CD4-positive, alpha-beta T cell (primary cell): ENCODE measurements at regions not wholly inside any gene's neighbourhood (a gene's known extent, or its start where the extent isn't known, plus 50 kb on each side); places are given as distances from the start of the nearest gene placed in this dataset.

Source experiments
- ATAC-seq: fragments of 200-7000 bp; cut with Tn5 transposase; one replicate; pipeline ENCODE4 v1.10.0; 2022; ENCODE audit warnings: mild to moderate bottlenecking; ENCODE audit not compliant: poor library complexity
- CTCF ChIA-PET: fragments of 350-600 bp; sonication (Branson Sonifier 250); formaldehyde crosslinking; loops from one replicate; lab custom pipeline; 2021; ENCODE audit warnings: antibody characterized with exemption, inconsistent platforms; lab: Charles Lee
- POLR2A ChIA-PET: fragments of 350-600 bp; sonication (Branson Sonifier 250); formaldehyde crosslinking; loops from one replicate; lab custom pipeline; 2021; ENCODE audit warnings: antibody characterized with exemption, inconsistent platforms; lab: Charles Lee
- DNase-seq, 14 experiments: peaks; one replicate each; pipeline ENCODE4 v3.0.0-alpha.2; 2013 to 2020; ENCODE audit warnings: mixed read lengths in 2 of 14
- H3K27ac ChIP-seq, 2 donors: one replicate each; pipeline versions ENCODE4 v1.5.1 to v1.7.0; 2013; ENCODE audit warnings: low read length in 2 of 2, low read depth in 1 of 2, mild to moderate bottlenecking in 1 of 2
- H3K27me3 ChIP-seq, 2 experiments: 1 replicate in 1 of 2; 2 replicates in 1 of 2; pipeline versions ENCODE4 v1.6.1 to v1.7.0; 2013; ENCODE audit warnings: low read length in 2 of 2, control low read depth in 1 of 2, mild to moderate bottlenecking in 1 of 2, moderate library complexity in 1 of 2; ENCODE audit not compliant: insufficient read depth in 2 of 2, control insufficient read depth in 1 of 2
- H3K36me3 ChIP-seq: one replicate; pipeline ENCODE4 v1.6.1; 2013; ENCODE audit warnings: low read length, control low read depth; ENCODE audit not compliant: insufficient read depth
- H3K4me1 ChIP-seq: one replicate; pipeline ENCODE4 v1.6.1; 2013; ENCODE audit warnings: low read length, control low read depth; ENCODE audit not compliant: insufficient read depth
- H3K4me3 ChIP-seq: one replicate; pipeline ENCODE4 v1.5.1; 2013; ENCODE audit warnings: mild to moderate bottlenecking, low read length, moderate library complexity
- H3K9me3 ChIP-seq, 2 experiments: 1 replicate in 1 of 2; 2 replicates in 1 of 2; pipeline versions ENCODE4 v1.6.1 to v1.7.0; 2013; ENCODE audit warnings: low read length in 2 of 2, mild to moderate bottlenecking in 2 of 2, control low read depth in 1 of 2, moderate library complexity in 1 of 2; ENCODE audit not compliant: control insufficient read depth in 1 of 2, insufficient read depth in 1 of 2
- H3K27ac Mint-ChIP-seq: one replicate; pipeline ENCODE4 v1.8.0; 2020; ENCODE audit warnings: mixed read lengths
- H3K27me3 Mint-ChIP-seq: one replicate; pipeline ENCODE4 v1.8.0; 2021; ENCODE audit warnings: mixed read lengths
- H3K36me3 Mint-ChIP-seq: one replicate; pipeline ENCODE4 v1.8.0; 2021; ENCODE audit warnings: low read depth, mixed read lengths
- H3K4me1 Mint-ChIP-seq: one replicate; pipeline ENCODE4 v1.8.0; 2021; ENCODE audit warnings: low read depth, mixed read lengths
- H3K4me3 Mint-ChIP-seq: one replicate; pipeline ENCODE4 v1.8.0; 2020; ENCODE audit warnings: mild to moderate bottlenecking, mixed read lengths
- H3K9me3 Mint-ChIP-seq: one replicate; pipeline ENCODE4 v1.8.0; 2020; ENCODE audit warnings: mixed read lengths
- CTCF ChIP-seq: fragments of 200-600 bp; IDR thresholded peaks from one replicate; pipeline ENCODE4 v1.8.0; 2022; ENCODE audit warnings: antibody characterized with exemption, mild to moderate bottlenecking
- intact Hi-C, 2 experiments: fragments of 100-400 bp; cut with DNase I in 1 of 2; cut with micrococcal nuclease in 1 of 2; formaldehyde crosslinking; loops; one replicate each; pipeline versions ENCODE4 v1.15.1 to v1.9.0; 2023 to 2025; cut with DNase I, micrococcal nuclease

- H3K36me3 ChIP-seq: no peaks in the 10 kb centered on the region
- Mint-ChIP-seq H3K27ac (no peak overlapping the region), H3K4me3 (no peak overlapping the region), H3K4me1 (peaks cover 5% of the 10 kb centered on the region), H3K36me3 (no peaks in the 10 kb centered on the region), H3K27me3 (peaks cover 39% of the 10 kb centered on the region), H3K9me3 (no peaks in the 10 kb centered on the region)
- DNase-seq (no peak), ATAC-seq (no peak)
- POLR2A ChIA-PET: interaction anchor here (0.8 kb wide), 1 partner anchor 417 kb away, joined by 4 read pairs; no protein-coding TSS in a partner anchor
- H3K9me3 ChIP-seq: no peaks in the 10 kb centered on the region
- no peaks in the 10 kb centered on the region for H3K27me3 ChIP-seq
- intact Hi-C loops: loop anchor here (1.0 to 5.0 kb wide), 2 partner anchors 411 to 515 kb away; no protein-coding TSS in a partner anchor
- TF ChIP-seq CTCF: no peak
- no peaks in the 10 kb centered on the region for H3K4me1 ChIP-seq
- no peak overlapping the region for H3K4me3 ChIP-seq
- no peak overlapping the region for H3K27ac ChIP-seq
- CTCF ChIA-PET: interaction anchor here (1.1 to 1.6 kb wide), 5 partner anchors 8 to 610 kb away, joined by 3 to 10 read pairs (median 6); no protein-coding TSS in a partner anchor
Observed at GRCh38 chr5:34486849-34487158, 169.3 kb upstream of the RAI14 start.

GRCh38 chr5:34487159-34487879, 168.8 kb upstream of the RAI14 start:
- TF ChIP-seq CTCF: no peak
- DNase-seq: no peak
- POLR2A ChIA-PET: no interaction called here
- no peaks in the 10 kb centered on the region for H3K9me3 Mint-ChIP-seq
- H3K4me1 Mint-ChIP-seq: peaks cover 5% of the 10 kb centered on the region
- Histone ChIP-seq H3K4me3 (no peak overlapping the region), H3K27ac (no peak overlapping the region), H3K27me3 (no peaks in the 10 kb centered on the region), H3K4me1 (no peaks in the 10 kb centered on the region), H3K9me3 (no peaks in the 10 kb centered on the region), H3K36me3 (no peaks in the 10 kb centered on the region)
- CTCF ChIA-PET: interaction anchor here (1.6 kb wide), 1 partner anchor 411 kb away, joined by 6 read pairs; no protein-coding TSS in a partner anchor
- intact Hi-C loops: loop anchor here in 1 of 2 experiments (5.0 kb wide), 1 partner anchor 515 kb away; no protein-coding TSS in a partner anchor
- H3K4me3 Mint-ChIP-seq: no peak overlapping the region
- H3K27me3 Mint-ChIP-seq: peaks cover 39% of the 10 kb centered on the region
- no peak overlapping the region for H3K27ac Mint-ChIP-seq
- ATAC-seq: no peak
- H3K36me3 Mint-ChIP-seq: no peaks in the 10 kb centered on the region

- Histone ChIP-seq H3K4me1 (no peaks in the 10 kb centered on the region), H3K27ac (no peak overlapping the region), H3K27me3 (no peaks in the 10 kb centered on the region), H3K36me3 (no peaks in the 10 kb centered on the region), H3K4me3 (no peak overlapping the region), H3K9me3 (no peaks in the 10 kb centered on the region)
- Mint-ChIP-seq H3K4me1 (peaks cover 5% of the 10 kb centered on the region), H3K27ac (no peak overlapping the region), H3K27me3 (peaks cover 39% of the 10 kb centered on the region), H3K9me3 (no peaks in the 10 kb centered on the region), H3K4me3 (no peak overlapping the region), H3K36me3 (no peaks in the 10 kb centered on the region)
- CTCF ChIA-PET: interaction anchor here (0.6 kb wide), 1 partner anchor 147 kb away, joined by 3 read pairs; no protein-coding TSS in a partner anchor
- TF ChIP-seq CTCF: no peak
- intact Hi-C loops: loop anchor here in 1 of 2 experiments (5.0 kb wide), 1 partner anchor 514 kb away; no protein-coding TSS in a partner anchor
- POLR2A ChIA-PET: no interaction called here
- DNase-seq (no peak), ATAC-seq (no peak)
Observed at GRCh38 chr5:34487956-34488355, 168.2 kb upstream of the RAI14 start.
